Tibial nerve (tissue), 4 donors: ENCODE measurements at regions not wholly inside any gene's neighbourhood (a gene's known extent, or its start where the extent isn't known, plus 50 kb on each side); places are given as distances from the start of the nearest gene placed in this dataset.

Source experiments
- CTCF ChIP-seq, 5 experiments: fragments of 200-600 bp in 3 of 5; fragments of 450-650 bp in 2 of 5; sonication (generic) in 3 of 5; IDR thresholded peaks; one replicate each; pipeline ENCODE4 v1.5.1; 2016 to 2019; ENCODE audit warnings: antibody characterized with exemption in 5 of 5, mild to moderate bottlenecking in 3 of 5, moderate library complexity in 2 of 5
- EP300 ChIP-seq, 2 donors: sonication (generic); formaldehyde crosslinking; IDR thresholded peaks; one replicate each; pipeline ENCODE4 v1.6.1; 2017; ENCODE audit warnings: antibody characterized with exemption in 2 of 2, mild to moderate bottlenecking in 1 of 2
- POLR2A ChIP-seq, 2 donors: fragments of 450-650 bp; IDR thresholded peaks; one replicate each; pipeline ENCODE4 v1.6.1; 2017; ENCODE audit warnings: antibody characterized with exemption in 2 of 2, mild to moderate bottlenecking in 2 of 2, moderate library complexity in 2 of 2

- no peak for TF ChIP-seq POLR2A (IDR thresholded peaks at IDR 0.05)
- TF ChIP-seq CTCF (IDR thresholded peaks at IDR 0.05) = no peak
- TF ChIP-seq EP300 (IDR thresholded peaks at IDR 0.05) = no peak
Observed at GRCh38 chr22:42184852-42185251, 54.2 kb upstream of the CYP2D6 start.
